Cardiac muscle cell (in vitro differentiated cells and primary cell): ENCODE measurements at regions not wholly inside any gene's neighbourhood (a gene's known extent, or its start where the extent isn't known, plus 50 kb on each side); places are given as distances from the start of the nearest gene placed in this dataset.

Experiments
- DNase-seq, 2 donors: peaks; one replicate each; pipeline versions ENCODE4 v3.0.0 to v3.0.0-alpha.2; 2010 to 2017; ENCODE audit warnings: low read depth in 1 of 2, low spot score in 1 of 2
- H3K27ac ChIP-seq: fragments of 200-600 bp; sonication (generic); 2 replicates; pipeline ENCODE4 v1.5.1; 2016
- H3K27me3 ChIP-seq: fragments of 200-600 bp; sonication (generic); 2 replicates; pipeline ENCODE4 v1.6.0; 2016; ENCODE audit warnings: control low read depth
- H3K36me3 ChIP-seq: fragments of 200-600 bp; sonication (generic); 2 replicates; pipeline ENCODE4 v1.5.1; 2016; ENCODE audit warnings: control low read depth
- H3K4me1 ChIP-seq: fragments of 200-600 bp; sonication (generic); 2 replicates; pipeline ENCODE4 v1.8.1; 2017; ENCODE audit warnings: low read depth, mild to moderate bottlenecking, mixed run types
- H3K4me3 ChIP-seq: fragments of 200-600 bp; sonication (generic); 2 replicates; pipeline ENCODE4 v1.5.1; 2016; ENCODE audit warnings: mild to moderate bottlenecking
- H3K9me3 ChIP-seq: fragments of 200-600 bp; sonication (generic); 2 replicates; pipeline ENCODE4 v1.5.1; 2017; ENCODE audit warnings: low read depth, mild to moderate bottlenecking, control low read depth
- TF ChIP-seq, protein P1 (sequence below): IDR thresholded peaks from 2 replicates; pipeline ENCODE4 v1.5.1; 2012; ENCODE audit warnings: low read depth, mild to moderate bottlenecking, low read length

DNA sequence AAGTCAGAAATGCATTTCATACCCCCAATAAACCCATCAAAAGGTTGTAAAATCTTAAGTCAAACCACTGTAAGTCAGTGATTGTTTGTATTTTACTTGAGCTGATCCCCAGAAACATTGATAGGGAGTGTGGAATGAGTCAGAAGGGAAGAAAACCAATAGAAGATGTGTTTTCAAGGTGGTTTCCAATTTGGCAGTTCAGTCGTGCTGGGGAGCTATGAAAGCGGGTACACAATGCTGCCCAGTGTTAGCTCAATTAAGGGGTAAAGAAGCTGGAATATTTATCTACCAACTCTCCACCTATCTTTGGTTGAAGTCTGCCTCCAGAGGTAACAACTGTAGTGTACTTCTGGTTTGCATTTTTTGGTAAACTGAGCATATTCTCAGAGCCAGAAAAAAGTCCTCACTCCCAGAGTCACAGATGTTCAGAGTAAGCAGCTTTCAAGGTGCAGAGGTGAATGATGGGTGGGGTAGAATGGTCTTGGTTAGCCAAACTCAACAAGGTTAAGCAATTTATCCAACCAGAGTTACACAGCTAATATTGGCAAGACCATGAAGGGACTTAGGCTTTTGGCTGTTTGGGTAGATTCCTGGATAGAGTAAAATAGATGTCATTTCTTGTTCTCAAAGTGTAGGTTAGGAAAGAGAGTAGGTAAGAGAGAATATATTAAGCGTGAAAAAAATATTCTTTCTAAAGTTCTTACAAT is 202.9 kb upstream of the ADGRL2 start:
- H3K27me3 ChIP-seq = no peaks in the 10 kb centered on the region
- H3K4me1 ChIP-seq = no peaks in the 10 kb centered on the region
- TF ChIP-seq, protein P1, sequence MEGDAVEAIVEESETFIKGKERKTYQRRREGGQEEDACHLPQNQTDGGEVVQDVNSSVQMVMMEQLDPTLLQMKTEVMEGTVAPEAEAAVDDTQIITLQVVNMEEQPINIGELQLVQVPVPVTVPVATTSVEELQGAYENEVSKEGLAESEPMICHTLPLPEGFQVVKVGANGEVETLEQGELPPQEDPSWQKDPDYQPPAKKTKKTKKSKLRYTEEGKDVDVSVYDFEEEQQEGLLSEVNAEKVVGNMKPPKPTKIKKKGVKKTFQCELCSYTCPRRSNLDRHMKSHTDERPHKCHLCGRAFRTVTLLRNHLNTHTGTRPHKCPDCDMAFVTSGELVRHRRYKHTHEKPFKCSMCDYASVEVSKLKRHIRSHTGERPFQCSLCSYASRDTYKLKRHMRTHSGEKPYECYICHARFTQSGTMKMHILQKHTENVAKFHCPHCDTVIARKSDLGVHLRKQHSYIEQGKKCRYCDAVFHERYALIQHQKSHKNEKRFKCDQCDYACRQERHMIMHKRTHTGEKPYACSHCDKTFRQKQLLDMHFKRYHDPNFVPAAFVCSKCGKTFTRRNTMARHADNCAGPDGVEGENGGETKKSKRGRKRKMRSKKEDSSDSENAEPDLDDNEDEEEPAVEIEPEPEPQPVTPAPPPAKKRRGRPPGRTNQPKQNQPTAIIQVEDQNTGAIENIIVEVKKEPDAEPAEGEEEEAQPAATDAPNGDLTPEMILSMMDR = no peak
- DNase-seq = no peak
- H3K36me3 ChIP-seq = no peaks in the 10 kb centered on the region
- no peak overlapping the region for H3K27ac ChIP-seq
- no peaks in the 10 kb centered on the region for H3K9me3 ChIP-seq
- no peak overlapping the region for H3K4me3 ChIP-seq

DNA sequence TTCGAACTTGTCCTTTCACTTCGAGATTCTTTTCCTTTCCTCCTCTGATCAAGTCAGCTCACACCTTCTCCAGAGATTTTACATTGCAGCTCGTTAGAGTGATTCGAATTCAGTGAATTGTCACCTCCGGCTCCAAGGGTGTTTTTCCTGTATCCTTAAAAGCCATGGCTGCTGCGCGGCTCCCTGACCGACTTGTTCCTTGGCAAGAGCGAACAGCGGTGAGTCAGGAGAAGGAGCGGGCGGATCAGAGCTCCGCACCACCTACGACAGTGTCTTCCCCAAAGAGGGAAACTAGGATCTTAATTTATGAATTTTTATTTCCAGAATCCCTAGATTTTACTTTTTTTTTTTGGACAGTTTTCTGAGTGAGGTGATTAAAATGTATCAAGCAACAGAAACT is 204.4 kb upstream of the ADGRL2 start:
- DNase-seq = no peak
- no peaks in the 10 kb centered on the region for H3K9me3 ChIP-seq
- TF ChIP-seq, protein P1 = no peak
- no peaks in the 10 kb centered on the region for H3K36me3 ChIP-seq
- no peak overlapping the region for H3K27ac ChIP-seq
- H3K4me3 ChIP-seq = no peak overlapping the region
- no peaks in the 10 kb centered on the region for H3K27me3 ChIP-seq
- no peaks in the 10 kb centered on the region for H3K4me1 ChIP-seq

DNA sequence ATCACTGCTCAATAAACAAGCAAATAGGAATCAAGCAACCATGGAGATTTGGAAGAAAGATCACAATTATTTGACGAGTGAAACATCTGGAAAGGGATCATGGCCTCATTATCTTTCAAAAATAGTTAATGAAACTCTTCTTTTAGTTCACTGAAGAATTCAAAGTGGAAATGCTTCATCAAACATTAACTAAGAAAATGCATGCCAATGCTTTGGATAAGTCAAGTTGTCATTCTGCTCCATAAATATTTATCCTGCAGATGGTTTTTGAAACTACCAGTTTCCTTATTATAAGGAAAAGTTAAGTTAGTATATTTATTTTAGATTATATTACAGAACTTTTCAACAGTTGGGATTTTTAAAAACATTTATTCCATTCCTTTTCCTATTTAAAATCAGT is 206.5 kb upstream of the ADGRL2 start:
- Histone ChIP-seq H3K4me3 (no peak overlapping the region), H3K36me3 (no peaks in the 10 kb centered on the region), H3K4me1 (no peaks in the 10 kb centered on the region), H3K27ac (no peak overlapping the region), H3K27me3 (no peaks in the 10 kb centered on the region), H3K9me3 (no peaks in the 10 kb centered on the region)
- no peak for DNase-seq
- TF ChIP-seq, protein P1 = no peak

DNA sequence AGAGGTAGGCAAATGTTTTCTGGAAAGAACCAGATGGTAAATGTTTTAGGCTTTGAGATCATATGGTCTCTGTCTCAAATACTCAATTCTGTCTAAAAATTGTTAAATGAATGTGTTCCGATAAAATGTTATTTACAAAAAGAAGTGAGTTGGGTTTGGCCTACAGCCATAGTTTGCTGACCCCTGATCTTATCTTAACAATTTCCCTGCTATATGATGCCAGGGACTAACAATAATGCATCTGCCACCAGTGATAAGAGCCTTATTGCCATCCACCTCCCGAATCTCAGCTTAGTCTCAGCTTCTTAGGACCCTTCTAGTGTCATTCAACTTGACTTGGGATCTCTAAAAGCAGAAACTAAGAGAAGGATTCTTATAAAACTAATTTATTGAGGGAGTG is 208.5 kb upstream of the ADGRL2 start:
- no peaks in the 10 kb centered on the region for H3K4me1 ChIP-seq
- TF ChIP-seq, protein P1 = no peak

DNA sequence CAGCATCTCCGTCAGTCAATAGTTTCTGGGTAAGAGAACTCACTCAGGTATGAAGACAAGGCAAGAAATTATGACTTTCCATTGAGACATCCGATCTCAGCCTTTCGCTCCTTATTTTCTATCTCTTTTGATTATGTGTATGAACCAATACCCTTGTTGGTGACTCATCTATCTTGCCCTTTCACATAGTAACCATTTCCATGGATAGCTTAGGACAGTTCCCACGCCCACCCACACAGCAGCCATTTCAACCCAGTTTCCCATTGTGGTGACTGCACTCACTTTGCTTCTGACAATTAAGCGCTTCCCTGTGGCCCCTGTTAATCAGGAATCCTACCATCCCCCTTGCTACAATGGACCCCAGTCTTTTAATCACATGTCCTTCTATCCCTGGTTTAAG is 210.6 kb upstream of the ADGRL2 start:
- no peak for DNase-seq
- Histone ChIP-seq H3K4me3 (no peak overlapping the region), H3K27me3 (no peaks in the 10 kb centered on the region), H3K36me3 (no peaks in the 10 kb centered on the region), H3K4me1 (no peaks in the 10 kb centered on the region), H3K27ac (no peak overlapping the region), H3K9me3 (no peaks in the 10 kb centered on the region)
- TF ChIP-seq, protein P1 = no peak

More for the DNA sequence above, 208.5 kb upstream of the ADGRL2 start:
- H3K9me3 ChIP-seq = no peaks in the 10 kb centered on the region
- H3K27me3 ChIP-seq = no peaks in the 10 kb centered on the region
- no peaks in the 10 kb centered on the region for H3K36me3 ChIP-seq
- H3K4me3 ChIP-seq = no peak overlapping the region
- no peak for DNase-seq
- no peak overlapping the region for H3K27ac ChIP-seq
